LNCaP clone FGC (cell line): ENCODE measurements at regions not wholly inside any gene's neighbourhood (a gene's known extent, or its start where the extent isn't known, plus 50 kb on each side); places are given as distances from the start of the nearest gene placed in this dataset.

Experiments
- DNase-seq: peaks from one replicate; pipeline ENCODE4 v3.0.0-alpha.2; 2011; ENCODE audit warnings: low read depth
- H3K4me3 ChIP-seq: 2 replicates; pipeline ENCODE4 v1.5.1; 2011; ENCODE audit warnings: mild to moderate bottlenecking, low read depth, low read length, control low read depth
- TF ChIP-seq, protein P1 (sequence below): IDR thresholded peaks from 2 replicates; pipeline ENCODE4 v1.5.1; 2012; ENCODE audit warnings: mild to moderate bottlenecking; ENCODE audit not compliant: control insufficient read depth, insufficient read depth; ENCODE audit errors: extremely low read depth

DNA sequence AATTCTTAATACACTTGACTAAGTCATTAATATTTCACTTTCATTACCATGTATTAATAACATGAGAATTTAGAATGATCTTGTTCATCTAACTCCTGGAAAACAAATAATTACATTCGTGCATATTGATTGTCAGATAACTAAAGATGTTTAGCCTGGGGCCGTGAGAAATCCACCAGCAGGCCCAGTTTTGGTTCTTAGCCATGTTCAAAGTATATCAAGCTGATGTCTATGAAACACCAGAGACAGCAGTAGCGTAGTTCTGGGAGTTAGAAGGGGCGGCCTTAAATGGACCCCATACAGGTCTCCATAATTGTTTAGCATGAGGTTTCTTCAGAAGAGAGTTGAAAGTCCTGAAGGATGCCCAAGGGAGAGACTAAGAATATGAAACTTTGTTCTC, 103.6 kb upstream of the DPH6 start:
- TF ChIP-seq, protein P1, sequence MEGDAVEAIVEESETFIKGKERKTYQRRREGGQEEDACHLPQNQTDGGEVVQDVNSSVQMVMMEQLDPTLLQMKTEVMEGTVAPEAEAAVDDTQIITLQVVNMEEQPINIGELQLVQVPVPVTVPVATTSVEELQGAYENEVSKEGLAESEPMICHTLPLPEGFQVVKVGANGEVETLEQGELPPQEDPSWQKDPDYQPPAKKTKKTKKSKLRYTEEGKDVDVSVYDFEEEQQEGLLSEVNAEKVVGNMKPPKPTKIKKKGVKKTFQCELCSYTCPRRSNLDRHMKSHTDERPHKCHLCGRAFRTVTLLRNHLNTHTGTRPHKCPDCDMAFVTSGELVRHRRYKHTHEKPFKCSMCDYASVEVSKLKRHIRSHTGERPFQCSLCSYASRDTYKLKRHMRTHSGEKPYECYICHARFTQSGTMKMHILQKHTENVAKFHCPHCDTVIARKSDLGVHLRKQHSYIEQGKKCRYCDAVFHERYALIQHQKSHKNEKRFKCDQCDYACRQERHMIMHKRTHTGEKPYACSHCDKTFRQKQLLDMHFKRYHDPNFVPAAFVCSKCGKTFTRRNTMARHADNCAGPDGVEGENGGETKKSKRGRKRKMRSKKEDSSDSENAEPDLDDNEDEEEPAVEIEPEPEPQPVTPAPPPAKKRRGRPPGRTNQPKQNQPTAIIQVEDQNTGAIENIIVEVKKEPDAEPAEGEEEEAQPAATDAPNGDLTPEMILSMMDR: no peak
- no peak overlapping the region for H3K4me3 ChIP-seq
- no peak for DNase-seq

DNA sequence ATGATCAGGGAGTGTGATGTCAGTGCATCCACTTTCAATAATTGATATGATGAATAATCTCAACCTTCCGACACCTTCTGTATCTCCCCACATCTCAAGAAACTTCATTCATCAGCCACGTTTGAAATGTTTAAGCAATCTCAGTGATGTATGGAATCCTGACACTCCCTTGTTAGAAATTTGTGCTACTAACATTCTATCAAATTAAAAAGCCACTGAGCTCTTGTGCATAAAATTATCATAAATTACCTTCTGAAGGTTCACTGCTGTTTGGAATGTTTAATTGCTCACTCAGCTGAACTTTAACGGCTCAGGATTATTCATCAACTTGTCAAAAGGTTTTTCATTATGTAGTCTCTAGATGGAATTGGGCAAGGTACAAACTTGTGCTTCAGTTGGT, 108.4 kb upstream of the DPH6 start:
- H3K4me3 ChIP-seq: no peak overlapping the region
- no peak for DNase-seq
- TF ChIP-seq, protein P1: no peak

DNA sequence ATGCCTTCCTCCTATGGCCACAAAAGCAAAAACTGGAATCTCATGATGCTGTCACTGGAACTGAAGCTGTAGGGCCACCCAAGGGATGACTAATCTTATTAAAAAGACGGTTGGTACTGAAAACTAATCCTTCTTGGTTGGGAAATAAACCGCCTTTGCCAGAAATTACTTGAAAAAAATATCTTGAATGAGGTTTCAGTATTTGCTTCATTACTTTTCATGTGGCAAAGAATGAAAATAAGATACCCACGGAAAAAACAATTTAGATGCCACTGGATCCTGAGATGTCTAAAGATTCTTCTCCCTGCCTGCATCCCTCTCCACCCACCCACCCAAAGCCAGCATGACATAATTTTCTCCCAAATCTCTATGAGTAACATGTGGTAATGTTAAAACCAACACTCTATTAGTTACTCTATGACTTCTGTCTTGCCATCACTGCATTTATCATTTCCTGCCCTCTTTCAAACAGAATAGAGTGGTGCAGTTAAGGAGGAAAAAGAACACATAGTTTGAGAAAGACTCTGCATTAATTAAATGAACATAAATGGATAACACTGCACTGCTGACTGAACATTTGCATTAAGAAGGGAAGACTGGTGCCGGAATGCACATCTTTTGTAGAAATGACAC, 111.8 kb upstream of the DPH6 start:
- TF ChIP-seq, protein P1: no peak
- H3K4me3 ChIP-seq: no peak overlapping the region
- DNase-seq: no peak

DNA sequence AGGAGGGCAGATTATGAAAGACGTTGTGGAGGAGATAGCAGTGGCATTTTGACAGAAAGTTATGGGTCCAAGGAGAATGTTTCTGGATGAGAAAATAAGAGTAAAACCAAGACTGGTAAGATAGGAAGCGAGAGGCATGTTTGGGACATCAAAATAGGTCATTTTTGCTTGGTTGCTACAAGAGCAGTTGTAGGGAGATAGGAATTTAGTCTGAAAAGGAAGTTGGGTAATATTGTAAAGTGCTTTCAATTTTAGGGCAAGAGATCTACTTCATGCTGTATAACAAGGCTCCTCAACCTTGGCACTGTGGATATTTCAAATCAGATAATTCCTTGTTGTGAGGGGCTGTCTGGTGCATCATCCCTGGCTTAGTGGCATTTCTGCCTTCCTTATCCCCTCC, 118.0 kb upstream of the DPH6 start:
- no peak for DNase-seq
- H3K4me3 ChIP-seq: no peak overlapping the region
- TF ChIP-seq, protein P1: no peak

DNA sequence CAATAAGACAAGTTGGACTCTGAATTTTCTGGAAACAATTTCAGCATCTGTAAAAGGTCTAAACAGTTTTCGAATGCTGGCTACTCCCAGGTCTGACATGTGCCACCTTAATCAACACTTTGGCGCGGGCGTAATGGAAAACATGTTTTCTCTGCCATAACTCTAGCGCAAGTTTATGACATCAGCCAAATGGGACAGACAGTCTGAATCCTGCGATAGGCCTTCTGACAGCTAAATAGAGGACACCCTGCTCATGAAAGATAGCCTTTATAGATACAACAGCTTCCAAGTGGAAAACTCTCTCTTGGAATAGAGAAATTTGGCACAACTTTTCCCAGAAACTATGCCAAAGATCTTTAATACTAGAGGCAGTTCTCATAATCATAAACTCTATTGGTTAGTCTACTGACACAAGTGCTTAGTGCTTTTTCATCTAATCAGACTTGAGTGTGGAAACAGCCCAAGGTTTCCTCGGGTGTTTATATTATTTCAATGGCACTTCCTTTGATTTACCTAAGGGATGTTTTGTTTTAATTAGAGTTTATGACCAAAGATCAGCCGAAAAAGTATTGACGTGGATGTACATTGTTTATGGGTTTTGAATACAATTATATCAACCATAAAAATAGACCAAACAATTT, 120.1 kb upstream of the DPH6 start:
- TF ChIP-seq, protein P1: no peak
- DNase-seq: no peak

DNA sequence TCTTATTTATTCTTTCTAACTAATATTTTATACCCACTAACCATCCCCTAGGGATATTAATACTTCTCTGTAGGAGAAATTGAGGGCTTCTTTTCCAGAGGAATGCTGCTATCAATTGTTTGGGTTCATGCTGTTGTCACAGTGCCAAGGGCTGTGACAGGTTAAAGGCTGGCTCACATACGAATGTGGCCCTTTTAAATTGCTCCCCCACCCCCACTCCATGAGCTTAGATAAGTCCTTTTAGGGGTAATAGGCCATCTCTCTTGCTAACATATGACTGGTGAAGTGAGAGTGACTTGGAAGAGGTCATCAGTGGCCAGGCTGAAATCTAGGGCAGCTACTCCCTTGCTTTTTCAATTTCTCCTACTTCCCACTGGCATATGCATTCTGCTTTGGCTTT, 121.9 kb upstream of the DPH6 start:
- TF ChIP-seq, protein P1: no peak
- DNase-seq: no peak
- no peak overlapping the region for H3K4me3 ChIP-seq

More for the DNA sequence above, 120.1 kb upstream of the DPH6 start:
- no peak overlapping the region for H3K4me3 ChIP-seq

DNA sequence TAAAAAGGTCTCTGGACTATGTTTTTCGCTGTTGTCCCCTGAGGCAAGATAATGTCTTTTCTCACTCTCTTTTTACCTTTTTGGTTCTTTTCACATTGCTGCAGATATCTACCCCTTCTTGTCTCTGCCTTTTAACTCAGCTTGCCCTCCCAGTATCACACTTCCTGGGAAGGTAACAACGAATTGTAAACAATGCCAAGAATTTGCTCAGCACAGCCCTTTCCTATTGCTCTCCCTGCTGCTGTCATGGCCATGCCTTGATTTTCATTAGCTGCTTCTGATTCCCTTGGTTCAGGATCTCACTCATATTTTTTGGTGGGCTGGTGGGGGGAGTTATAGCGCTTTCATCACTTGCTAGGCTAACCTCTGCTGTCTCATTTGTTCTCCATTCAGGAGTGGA, 123.1 kb upstream of the DPH6 start:
- no peak for DNase-seq
- no peak overlapping the region for H3K4me3 ChIP-seq
- TF ChIP-seq, protein P1: no peak
